ENCODE measurements at regions not wholly inside any gene's neighbourhood (a gene's known extent, or its start where the extent isn't known, plus 50 kb on each side); places are given as distances from the start of the nearest gene placed in this dataset.

DNA sequence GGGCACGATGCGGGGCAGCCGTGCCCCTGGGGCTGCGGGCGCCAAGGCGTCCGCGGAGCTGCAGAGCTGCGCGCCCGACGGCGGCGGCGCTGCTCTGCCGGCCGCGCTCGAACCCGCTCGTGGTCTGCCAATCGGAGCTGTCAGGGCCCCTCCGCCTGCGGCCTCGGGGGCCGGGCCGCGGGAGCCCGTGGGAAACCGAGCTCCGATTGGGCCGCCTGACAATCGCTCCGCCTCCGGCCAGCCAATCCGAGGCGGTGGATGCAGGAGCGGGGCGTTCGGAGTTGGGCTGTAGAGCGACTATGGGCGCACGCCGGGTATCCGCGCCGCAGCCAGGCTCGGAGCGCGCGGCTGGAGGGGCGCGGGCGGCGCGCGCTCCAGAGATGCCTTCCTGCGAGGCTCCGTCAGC, 100.5 kb upstream of the SOD1 start:
- no peaks in the 10 kb centered on the region for H3K36me3 ChIP-seq
- H3K27ac ChIP-seq, result no peak overlapping the region
- H3K27me3 ChIP-seq, result peaks cover 75% of the 10 kb centered on the region
- no peak for TF ChIP-seq CTCF (IDR thresholded peaks at IDR 0.05)
- no peaks in the 10 kb centered on the region for H3K9me3 ChIP-seq
- H3K4me1 ChIP-seq (ENCODE audit: control insufficient read depth in 1 of 2, insufficient read depth in 1 of 2, low read depth in 1 of 2, low read length in 1 of 2), result peaks cover 0 to 4% of the 10 kb centered on the region in 2 experiments
- no peak overlapping the region for H3K4me3 ChIP-seq (ENCODE audit: low read depth in 1 of 2, low read length in 1 of 2)

DNA sequence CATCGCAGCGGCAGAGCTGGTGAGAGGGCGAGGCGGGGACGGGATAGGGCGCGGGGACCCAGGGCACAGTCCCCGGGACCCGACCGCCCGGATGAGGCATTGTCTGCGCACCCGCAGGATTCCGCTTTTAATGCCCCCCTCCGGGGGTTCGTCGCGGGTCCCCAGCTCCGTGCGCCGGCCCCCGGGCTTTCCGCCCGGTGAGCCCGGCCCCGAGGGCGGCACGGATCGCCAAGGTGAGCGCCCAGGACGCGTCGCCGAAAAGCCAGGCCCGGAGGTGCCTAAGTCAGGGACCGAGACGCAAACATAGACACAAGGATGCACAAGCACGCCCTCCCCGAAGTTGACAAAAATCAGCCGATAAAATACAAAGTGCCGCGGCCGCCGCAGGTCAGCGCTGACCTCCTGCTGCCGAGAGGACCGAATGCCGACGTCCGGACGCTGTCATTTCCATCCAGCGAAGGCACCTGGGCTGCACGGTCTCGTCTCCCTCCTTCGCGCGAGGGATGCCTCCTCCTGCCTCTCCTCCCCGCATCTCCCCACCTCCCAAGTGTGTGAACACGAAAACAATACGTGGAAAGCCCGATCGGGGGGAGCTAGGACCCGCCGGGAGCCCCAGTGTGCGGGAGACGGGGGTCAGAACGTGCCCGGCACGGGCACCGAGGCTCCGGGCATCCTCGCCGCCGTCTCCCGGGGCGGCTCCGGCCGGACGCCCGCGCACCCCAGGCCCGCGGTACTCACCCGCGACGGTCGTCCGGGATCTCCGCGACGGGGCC, 101.1 kb upstream of the SOD1 start:
- Histone ChIP-seq H3K27ac (no peak overlapping the region), H3K4me1 (ENCODE audit: control insufficient read depth in 1 of 2, insufficient read depth in 1 of 2, low read depth in 1 of 2, low read length in 1 of 2) (peaks cover 0 to 4% of the 10 kb centered on the region in 2 experiments), H3K27me3 (peaks cover 80% of the 10 kb centered on the region), H3K4me3 (ENCODE audit: low read depth in 1 of 2, low read length in 1 of 2) (no peak overlapping the region), H3K36me3 (no peaks in the 10 kb centered on the region), H3K9me3 (no peaks in the 10 kb centered on the region)
- TF ChIP-seq CTCF (IDR thresholded peaks at IDR 0.05), result no peak

DNA sequence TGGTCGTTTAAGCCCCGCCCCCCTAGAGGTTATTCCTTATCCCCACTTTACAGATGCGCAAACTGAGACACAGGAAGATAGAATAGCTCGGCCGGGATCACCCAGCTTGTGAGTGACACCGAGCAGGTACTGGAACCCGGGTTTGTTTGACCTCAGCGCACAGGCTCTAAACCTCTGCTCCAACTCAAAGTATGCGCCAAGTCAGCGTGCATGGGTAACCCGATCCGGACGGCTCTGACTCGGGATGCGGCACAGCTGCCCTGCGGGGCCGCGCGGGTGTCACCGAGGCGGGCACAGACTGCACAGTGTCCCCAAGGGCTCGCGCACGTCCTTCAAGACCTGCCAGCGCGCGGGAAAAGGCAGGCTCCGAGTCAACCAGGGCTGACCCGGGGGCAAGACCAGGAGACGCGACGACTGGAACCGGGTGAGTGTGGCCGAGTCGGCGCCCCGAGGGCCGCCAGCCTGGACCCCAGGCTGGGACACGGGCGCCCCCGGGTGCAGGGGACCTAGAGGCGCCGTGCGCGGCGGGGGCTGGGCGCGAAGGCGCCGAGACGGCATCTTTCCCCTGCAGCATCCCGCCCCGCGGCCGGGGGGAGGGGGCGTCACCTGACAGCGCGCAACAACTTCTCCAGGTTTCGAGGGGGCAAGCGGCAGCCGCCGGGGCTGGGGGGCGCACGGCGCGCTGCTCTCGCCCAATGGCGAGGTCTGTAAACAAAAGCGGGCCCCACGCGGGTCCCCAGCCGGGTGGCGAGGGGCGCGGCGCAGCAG, 101.9 kb upstream of the SOD1 start:
- Histone ChIP-seq H3K4me3 (ENCODE audit: low read depth in 1 of 2, low read length in 1 of 2) (no peak overlapping the region), H3K36me3 (no peaks in the 10 kb centered on the region), H3K27me3 (peaks cover 80% of the 10 kb centered on the region), H3K27ac (no peak overlapping the region), H3K4me1 (ENCODE audit: control insufficient read depth in 1 of 2, insufficient read depth in 1 of 2, low read depth in 1 of 2, low read length in 1 of 2) (peaks cover 0 to 4% of the 10 kb centered on the region in 2 experiments), H3K9me3 (no peaks in the 10 kb centered on the region)
- TF ChIP-seq CTCF (IDR thresholded peaks at IDR 0.05), result no peak

GRCh38 chr21:31556662-31557061, 102.8 kb upstream of the SOD1 start:
- Histone ChIP-seq H3K9me3 (no peaks in the 10 kb centered on the region), H3K4me1 (ENCODE audit: control insufficient read depth in 1 of 2, insufficient read depth in 1 of 2, low read depth in 1 of 2, low read length in 1 of 2) (peaks cover 0 to 4% of the 10 kb centered on the region in 2 experiments), H3K27me3 (peaks cover 80% of the 10 kb centered on the region), H3K36me3 (no peaks in the 10 kb centered on the region), H3K4me3 (ENCODE audit: low read depth in 1 of 2, low read length in 1 of 2) (no peak overlapping the region), H3K27ac (no peak overlapping the region)
- no peak for TF ChIP-seq CTCF (IDR thresholded peaks at IDR 0.05)

DNA sequence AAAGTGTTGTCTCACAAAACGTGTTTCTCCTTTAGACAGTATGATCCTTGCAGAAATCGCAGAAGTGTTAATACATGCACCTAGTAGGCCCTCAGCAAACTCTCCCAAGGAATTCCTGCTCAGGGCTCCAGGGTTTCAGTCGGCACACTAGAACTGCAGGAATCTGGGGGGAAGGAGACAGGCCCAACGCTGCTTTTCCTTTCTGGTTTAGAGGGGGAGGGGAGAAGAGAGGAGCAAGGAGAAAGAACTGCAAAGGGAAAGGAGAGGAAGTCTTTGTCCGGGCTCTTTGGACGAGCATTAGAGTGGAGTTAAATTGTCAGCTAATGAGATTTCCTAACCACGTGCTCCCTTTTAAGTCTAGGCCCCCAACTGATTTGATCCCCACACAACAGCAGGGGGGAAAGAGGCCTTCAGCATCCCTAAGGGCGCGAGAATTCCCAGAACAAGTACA, 103.7 kb upstream of the SOD1 start:
- no peaks in the 10 kb centered on the region for H3K9me3 ChIP-seq
- H3K36me3 ChIP-seq, result no peaks in the 10 kb centered on the region
- TF ChIP-seq CTCF (IDR thresholded peaks at IDR 0.05), result no peak
- H3K4me3 ChIP-seq (ENCODE audit: low read depth in 1 of 2, low read length in 1 of 2), result no peak overlapping the region
- peaks cover 73% of the 10 kb centered on the region for H3K27me3 ChIP-seq
- H3K27ac ChIP-seq, result no peak overlapping the region
- peaks cover 0 to 4% of the 10 kb centered on the region in 2 experiments for H3K4me1 ChIP-seq (ENCODE audit: control insufficient read depth in 1 of 2, insufficient read depth in 1 of 2, low read depth in 1 of 2, low read length in 1 of 2)
